ENCODE measurements at regions not wholly inside any gene's neighbourhood (a gene's known extent, or its start where the extent isn't known, plus 50 kb on each side); places are given as distances from the start of the nearest gene placed in this dataset.

- no peak for TF ChIP-seq CTCF (IDR thresholded peaks at IDR 0.05; ENCODE audit: unreplicated experiment)
- Mint-ChIP-seq H3K4me1 (ENCODE audit: low read depth, unreplicated experiment) (no peaks in the 10 kb centered on the region), H3K27me3 (ENCODE audit: unreplicated experiment) (no peaks in the 10 kb centered on the region), H3K4me3 (ENCODE audit: low read depth, unreplicated experiment) (no peak overlapping the region), H3K27ac (ENCODE audit: unreplicated experiment) (no peak overlapping the region), H3K36me3 (ENCODE audit: insufficient read depth, unreplicated experiment) (no peaks in the 10 kb centered on the region), H3K9me3 (ENCODE audit: low read depth, unreplicated experiment) (no peaks in the 10 kb centered on the region)
- intact Hi-C loops (cut with micrococcal nuclease; ENCODE audit: unreplicated experiment), result no loop called here
- no TSS peak for BruUV-seq (replicated peaks)
- DNase-seq, result no peak
- CTCF ChIA-PET, result interaction anchor here (0.6 kb wide), 1 partner anchor 83 kb away, joined by 3 read pairs; no protein-coding TSS in a partner anchor
These were observed 305.1 kb upstream of the RGMB start for GRCh38 chr5:98468188-98468869.

- BruUV-seq (replicated peaks), result no TSS peak
- H3K4me3 Mint-ChIP-seq (ENCODE audit: low read depth, unreplicated experiment), result no peak overlapping the region
- no peaks in the 10 kb centered on the region for H3K9me3 Mint-ChIP-seq (ENCODE audit: low read depth, unreplicated experiment)
- intact Hi-C loops (cut with micrococcal nuclease; ENCODE audit: unreplicated experiment), result no loop called here
- no peaks in the 10 kb centered on the region for H3K36me3 Mint-ChIP-seq (ENCODE audit: insufficient read depth, unreplicated experiment)
- TF ChIP-seq CTCF (IDR thresholded peaks at IDR 0.05; ENCODE audit: unreplicated experiment), result no peak
- no peak overlapping the region for H3K27ac Mint-ChIP-seq (ENCODE audit: unreplicated experiment)
- no peaks in the 10 kb centered on the region for H3K4me1 Mint-ChIP-seq (ENCODE audit: low read depth, unreplicated experiment)
- DNase-seq, result no peak
- CTCF ChIA-PET, result no interaction called here
- no peaks in the 10 kb centered on the region for H3K27me3 Mint-ChIP-seq (ENCODE audit: unreplicated experiment)
These were observed 302.7 kb upstream of the RGMB start for GRCh38 chr5:98470747-98471146.

GRCh38 chr5:98471458-98471857 is 302.0 kb upstream of the RGMB start:
- intact Hi-C loops (cut with micrococcal nuclease; ENCODE audit: unreplicated experiment), result no loop called here
- no peak for TF ChIP-seq CTCF (IDR thresholded peaks at IDR 0.05; ENCODE audit: unreplicated experiment)
- H3K27me3 Mint-ChIP-seq (ENCODE audit: unreplicated experiment), result no peaks in the 10 kb centered on the region

GRCh38 chr5:98474216-98474615 is 299.2 kb upstream of the RGMB start:
- BruUV-seq (replicated peaks), result no TSS peak
- no peaks in the 10 kb centered on the region for H3K36me3 Mint-ChIP-seq (ENCODE audit: insufficient read depth, unreplicated experiment)
- intact Hi-C loops (cut with micrococcal nuclease; ENCODE audit: unreplicated experiment), result no loop called here
- no peak overlapping the region for H3K27ac Mint-ChIP-seq (ENCODE audit: unreplicated experiment)
- H3K9me3 Mint-ChIP-seq (ENCODE audit: low read depth, unreplicated experiment), result no peaks in the 10 kb centered on the region
- no peaks in the 10 kb centered on the region for H3K27me3 Mint-ChIP-seq (ENCODE audit: unreplicated experiment)
- DNase-seq, result no peak
- TF ChIP-seq CTCF (IDR thresholded peaks at IDR 0.05; ENCODE audit: unreplicated experiment), result no peak
- no peak overlapping the region for H3K4me3 Mint-ChIP-seq (ENCODE audit: low read depth, unreplicated experiment)
- no peaks in the 10 kb centered on the region for H3K4me1 Mint-ChIP-seq (ENCODE audit: low read depth, unreplicated experiment)
- CTCF ChIA-PET, result interaction anchor here (0.6 kb wide), 1 partner anchor 342 kb away, joined by 3 read pairs; no protein-coding TSS in a partner anchor

More at GRCh38 chr5:98471458-98471857, 302.0 kb upstream of the RGMB start:
- CTCF ChIA-PET, result no interaction called here
- H3K4me3 Mint-ChIP-seq (ENCODE audit: low read depth, unreplicated experiment), result no peak overlapping the region
- no TSS peak for BruUV-seq (replicated peaks)
- no peak overlapping the region for H3K27ac Mint-ChIP-seq (ENCODE audit: unreplicated experiment)
- H3K4me1 Mint-ChIP-seq (ENCODE audit: low read depth, unreplicated experiment), result no peaks in the 10 kb centered on the region
- H3K9me3 Mint-ChIP-seq (ENCODE audit: low read depth, unreplicated experiment), result no peaks in the 10 kb centered on the region
- DNase-seq, result no peak
- H3K36me3 Mint-ChIP-seq (ENCODE audit: insufficient read depth, unreplicated experiment), result no peaks in the 10 kb centered on the region
